HUDEP-2 (cell line): ENCODE measurements at regions not wholly inside any gene's neighbourhood (a gene's known extent, or its start where the extent isn't known, plus 50 kb on each side); places are given as distances from the start of the nearest gene placed in this dataset.
"Not testable (repeated sequence)": the region's sequence is repeated elsewhere in the genome, so short reads cannot be mapped to it uniquely, and the experiment has no call there.

Experiments used
- DNase-seq, 76 experiments: peaks; one replicate each; lab custom pipeline; 2025; ENCODE audit not compliant: unreplicated experiment in 76 of 76; lab: John Stamatoyannopoulos, UW

DNA sequence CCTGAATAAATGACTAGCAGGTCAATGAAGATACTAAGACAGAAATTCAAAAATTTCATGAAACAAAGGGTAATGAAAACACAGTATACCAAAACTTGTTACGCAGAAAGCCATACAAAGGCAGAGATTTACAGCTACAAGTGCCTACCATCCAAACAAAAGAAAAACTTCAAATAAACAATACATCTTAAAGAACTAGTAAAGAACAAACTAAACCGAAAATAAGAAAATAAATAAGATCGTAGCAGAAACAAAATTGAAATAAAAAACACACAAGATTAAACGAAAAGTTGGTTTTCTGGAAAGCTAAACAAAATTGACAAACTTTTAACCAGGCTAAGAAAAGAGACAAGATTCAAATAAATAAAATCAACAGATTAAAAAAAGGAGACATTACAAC is 51.5 kb downstream of the VPREB1 start:
- not testable (repeated sequence) for DNase-seq

DNA sequence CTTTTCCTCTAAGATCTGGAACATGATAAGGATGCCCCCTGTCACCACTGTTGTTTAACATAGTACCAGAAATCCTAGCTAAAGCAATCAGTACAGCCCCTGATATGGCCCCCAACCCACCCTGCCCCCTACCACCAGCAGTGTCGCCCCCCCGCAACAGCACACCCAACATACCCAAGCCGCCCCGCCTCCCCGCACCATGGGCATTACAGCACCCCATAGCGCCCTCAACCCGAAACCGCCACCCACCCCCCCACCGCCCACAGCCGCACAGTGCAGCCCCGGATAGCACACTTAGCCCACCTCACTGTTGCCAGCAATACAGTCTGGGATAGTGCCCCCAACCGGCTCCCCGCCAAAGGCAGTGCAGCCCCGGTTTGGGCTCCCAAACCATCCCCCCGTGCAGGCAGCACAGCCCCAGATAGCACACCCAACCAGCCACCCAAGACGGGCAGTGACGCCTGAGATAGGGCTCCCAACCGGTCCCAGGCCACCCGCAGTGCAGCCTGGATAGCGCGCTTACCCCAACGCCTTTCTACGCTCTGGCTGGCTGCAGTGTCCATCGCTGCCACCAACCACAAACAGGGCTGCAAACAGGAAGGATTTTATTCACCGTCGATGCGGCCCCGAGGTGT is 52.7 kb downstream of the VPREB1 start:
- DNase-seq, result peak in 26 of 76 experiments; percentile 5 to 52 (median 40)

DNA sequence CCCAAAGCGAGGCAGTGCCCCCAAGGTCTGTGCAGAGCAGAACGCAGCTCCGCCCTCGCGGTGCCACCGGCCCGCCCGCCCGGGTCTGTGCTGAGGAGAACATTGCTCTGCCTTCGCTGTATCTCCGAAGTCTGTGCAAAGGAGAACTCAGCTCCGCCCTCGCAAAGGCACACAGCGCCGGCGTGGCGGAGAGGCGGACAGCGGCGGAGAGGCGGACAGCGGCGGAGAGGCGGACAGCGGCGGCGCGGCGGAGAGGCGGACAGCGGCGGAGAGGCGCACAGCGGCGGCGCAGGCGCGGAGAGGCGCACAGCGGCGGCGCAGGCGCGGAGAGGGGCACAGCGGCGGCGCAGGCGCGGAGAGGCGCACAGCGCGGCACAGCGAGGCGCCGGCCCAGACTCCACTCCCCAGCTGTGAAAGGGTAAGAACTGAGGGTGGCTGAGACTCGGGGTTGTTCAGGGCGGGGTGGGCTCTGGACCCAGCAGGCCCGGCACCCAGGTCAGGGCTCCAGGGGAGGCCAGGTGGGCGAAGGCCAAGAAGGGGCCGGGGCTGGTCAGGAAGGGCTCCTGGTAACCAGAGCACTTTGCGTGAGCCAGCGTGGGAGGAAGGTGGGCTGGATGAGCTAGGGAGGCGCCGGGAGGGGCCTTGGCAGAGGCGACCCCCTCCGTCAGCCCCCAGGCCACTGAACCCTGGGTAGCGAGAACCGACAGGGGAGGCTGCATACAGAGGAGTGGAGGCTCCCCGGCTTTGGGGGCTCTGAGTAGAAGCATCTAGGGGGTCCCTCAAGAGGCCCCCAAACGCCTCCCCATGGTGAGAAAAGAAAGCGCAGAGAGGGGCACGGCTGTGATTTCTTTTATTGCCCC is 53.4 kb downstream of the VPREB1 start:
- peak in 58 of 76 experiments; percentile 0 to 74 (median 44) for DNase-seq

DNA sequence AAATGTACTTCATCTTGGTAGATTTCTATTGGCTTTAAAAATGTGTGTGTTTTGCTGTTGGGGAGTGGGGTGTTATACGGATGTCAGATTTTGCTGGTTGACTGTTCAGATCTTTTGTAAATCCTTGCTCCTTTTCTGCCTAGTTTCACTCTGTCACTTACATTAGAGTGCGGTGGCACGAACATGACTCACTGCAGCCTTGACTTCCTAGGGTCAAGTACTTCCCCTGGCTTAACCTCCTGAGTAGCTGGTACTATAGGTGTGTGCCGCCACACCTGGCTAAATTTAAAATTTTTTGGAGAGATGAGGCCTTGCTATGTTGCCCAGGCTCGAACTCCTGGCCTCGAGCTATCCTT is 54.0 kb downstream of the VPREB1 start:
- not testable (repeated sequence) for DNase-seq

DNA sequence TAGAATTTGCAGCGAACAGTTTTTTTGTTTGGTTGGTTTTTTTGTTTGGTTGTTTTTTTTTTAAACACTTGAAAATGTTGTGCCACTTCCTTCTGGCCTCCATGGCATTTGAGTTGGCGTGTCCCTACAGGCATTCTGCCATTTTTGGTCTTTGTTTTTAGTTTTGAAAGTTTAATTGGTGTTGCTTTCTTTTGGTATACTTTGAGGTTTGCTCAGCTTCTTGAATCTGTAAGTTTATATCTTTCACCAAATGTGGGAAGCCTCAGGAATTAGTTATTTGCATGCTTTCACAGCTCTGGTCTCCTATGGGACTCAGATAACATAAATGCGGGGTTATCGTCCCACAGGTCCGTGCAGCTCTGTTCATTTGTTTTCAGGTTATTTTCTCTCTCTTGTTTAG is 55.9 kb downstream of the VPREB1 start:
- DNase-seq, result not testable (repeated sequence)

DNA sequence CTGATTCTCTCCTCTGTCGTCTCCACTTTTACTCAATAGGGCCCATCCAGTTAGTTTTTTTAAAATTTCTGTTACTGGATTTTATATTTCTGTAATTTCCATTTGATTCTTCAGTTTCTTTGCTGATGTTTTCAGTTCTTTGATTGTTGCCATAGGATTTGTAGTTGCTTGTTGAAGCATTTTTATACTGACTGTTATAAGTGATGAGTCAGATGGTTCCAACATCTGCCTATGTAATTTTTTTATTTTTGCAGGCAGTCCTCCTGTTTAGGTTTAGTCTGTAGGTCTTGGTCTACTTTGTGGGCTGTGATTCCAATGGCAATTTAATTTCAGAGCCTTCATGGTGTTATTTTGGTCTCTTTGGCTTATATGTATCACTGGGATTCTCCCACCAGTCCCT is 56.4 kb downstream of the VPREB1 start:
- DNase-seq, result not testable (repeated sequence)

DNA sequence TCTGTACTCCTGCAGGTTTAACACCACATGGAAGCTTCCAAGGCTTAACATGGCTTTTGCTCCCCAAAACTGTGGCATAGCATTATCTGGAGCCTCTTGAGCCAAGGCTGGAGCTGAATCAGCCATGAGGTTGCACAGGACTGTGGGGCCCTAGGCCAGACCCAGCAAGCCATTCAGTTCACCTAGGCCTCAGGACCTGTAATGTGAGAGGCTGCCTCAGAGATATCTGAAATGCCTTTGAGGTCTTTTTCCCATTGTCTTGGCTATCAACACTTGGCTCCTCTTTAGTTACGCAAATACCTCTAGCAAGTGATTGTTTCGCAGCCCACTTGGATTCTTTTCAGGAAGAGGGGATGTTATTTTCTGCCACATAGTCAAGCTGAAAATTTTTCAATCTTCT is 72.0 kb downstream of the VPREB1 start:
- DNase-seq, result no peak

DNA sequence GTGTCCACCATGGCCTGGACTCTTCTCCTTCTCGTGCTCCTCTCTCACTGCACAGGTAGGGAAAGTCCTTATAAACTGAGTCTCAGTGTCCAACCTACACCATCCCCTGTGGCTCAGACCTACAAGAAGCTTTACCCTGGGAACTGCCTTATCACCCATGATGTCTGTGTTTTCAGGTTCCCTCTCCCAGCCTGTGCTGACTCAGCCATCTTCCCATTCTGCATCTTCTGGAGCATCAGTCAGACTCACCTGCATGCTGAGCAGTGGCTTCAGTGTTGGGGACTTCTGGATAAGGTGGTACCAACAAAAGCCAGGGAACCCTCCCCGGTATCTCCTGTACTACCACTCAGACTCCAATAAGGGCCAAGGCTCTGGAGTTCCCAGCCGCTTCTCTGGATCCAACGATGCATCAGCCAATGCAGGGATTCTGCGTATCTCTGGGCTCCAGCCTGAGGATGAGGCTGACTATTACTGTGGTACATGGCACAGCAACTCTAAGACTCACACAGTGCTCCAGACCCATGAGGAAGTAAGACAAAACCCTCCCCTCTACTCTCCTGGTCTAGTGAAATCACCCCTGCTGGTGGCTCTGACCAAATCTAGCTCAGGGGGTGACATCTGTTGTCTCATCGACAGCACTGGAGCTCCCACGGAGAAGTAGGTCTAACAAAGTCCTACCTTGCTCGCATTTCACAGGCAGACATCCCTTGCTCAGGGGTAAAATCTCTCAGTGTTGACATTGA is 74.3 kb downstream of the VPREB1 start:
- no peak for DNase-seq

DNA sequence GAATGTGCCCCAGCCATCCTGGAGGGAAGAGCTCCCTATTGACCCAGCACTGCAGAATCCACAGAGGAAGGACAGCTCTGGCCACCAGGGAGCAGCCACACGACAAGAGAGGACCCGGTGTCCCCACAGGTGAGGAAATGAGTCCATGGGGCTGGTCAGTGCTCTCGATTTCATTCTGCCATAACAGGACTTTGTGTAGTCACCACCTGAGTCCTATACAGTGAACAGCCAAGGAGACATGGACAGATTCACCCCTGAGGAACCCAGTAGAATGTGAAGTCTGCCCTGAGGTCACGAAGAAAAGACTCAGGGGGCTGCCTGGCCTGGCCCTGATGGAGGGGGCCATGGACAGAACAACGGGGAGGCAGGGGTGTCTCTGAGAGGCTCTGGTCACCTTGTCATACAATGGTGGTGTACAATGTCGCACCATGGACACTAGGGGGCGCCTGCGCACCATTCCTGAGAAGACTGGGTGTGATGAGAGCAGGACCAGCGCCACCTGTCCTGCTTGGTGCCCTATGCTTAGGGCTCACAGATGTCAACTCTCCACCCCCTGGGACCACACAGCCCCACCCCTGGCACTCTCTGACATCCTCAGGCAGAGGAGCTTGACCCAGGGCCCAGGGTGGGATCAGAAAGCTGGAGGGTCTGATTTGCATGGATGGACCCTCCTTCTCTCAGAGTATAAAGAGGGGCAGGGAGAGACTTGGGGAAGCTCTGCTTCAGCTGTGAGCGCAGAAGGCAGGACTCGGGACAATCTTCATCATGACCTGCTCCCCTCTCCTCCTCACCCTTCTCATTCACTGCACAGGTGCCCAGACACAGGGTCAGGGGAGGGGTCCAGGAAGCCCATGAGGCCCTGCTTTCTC is 77.4 kb downstream of the VPREB1 start:
- DNase-seq, result peak in 69 of 76 experiments; percentile 10 to 79 (median 55)

DNA sequence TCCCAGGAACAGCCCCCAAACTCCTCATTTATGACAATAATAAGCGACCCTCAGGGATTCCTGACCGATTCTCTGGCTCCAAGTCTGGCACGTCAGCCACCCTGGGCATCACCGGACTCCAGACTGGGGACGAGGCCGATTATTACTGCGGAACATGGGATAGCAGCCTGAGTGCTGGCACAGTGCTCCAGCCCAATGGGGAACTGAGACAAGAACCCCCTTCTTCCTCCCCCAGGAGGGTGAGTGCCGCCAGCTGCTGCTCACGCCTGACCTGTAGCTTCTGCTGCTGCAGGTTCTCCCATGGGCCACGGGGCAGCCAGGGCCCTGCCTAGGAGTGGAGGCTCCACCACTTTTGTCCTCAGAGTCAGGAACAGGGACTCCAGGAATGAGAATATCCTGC is 78.2 kb downstream of the VPREB1 start:
- no peak for DNase-seq

DNA sequence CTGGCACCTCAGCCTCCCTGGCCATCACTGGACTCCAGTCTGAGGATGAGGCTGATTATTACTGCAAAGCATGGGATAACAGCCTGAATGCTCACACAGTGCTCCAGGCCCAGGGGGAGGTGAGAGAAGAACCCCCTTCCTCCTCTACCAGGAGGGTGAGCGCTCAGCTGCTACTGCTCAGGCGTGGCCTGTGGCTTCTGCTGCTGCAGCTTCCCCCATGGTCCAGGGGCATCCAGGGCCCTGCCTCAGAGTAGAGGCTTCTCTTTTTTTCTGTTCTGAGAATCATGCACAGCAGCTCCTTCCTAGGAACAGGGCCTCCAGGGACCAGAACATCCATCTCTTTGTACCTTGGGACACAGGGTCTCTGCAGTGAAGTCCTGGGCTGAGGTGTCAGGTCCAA is 83.1 kb downstream of the VPREB1 start:
- DNase-seq, result no peak

DNA sequence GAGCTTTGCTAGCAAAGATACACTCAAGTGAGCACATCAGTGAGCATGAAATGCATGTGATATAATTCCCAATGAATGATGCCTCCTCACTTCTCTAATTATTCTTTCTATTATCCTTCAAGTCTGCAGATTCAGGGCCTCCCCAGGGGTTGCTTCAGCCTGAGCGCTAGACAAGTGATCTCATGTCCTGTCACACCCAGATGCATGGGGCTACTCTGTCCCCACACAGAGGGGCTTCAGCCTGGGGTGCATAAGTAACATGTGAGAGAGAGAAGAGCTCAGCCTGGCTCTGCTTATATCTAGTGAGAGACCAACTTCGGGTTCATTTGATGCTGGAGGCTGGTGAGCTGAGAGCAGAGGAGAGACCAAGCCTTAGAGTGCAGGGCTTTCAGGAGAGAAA is 85.2 kb downstream of the VPREB1 start:
- no peak for DNase-seq

DNA sequence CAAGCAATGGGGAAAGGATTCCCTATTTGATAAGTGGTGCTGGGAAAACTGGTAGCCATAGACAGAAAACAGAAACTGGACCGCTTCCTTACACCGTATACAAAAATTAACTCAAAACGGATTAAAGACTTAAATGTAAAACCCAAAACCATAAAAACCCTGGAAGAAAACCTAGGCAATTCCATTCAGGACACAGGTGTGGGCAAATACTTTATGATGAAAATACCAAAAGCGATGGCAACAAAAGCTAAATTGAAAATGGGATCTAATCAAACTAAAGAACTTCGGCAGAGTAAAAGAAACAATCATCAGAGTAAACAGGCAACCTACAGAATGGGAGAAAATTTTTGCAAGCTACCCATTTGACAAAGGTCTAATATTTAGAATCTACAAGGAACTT is 91.1 kb downstream of the VPREB1 start:
- DNase-seq, result not testable (repeated sequence)

DNA sequence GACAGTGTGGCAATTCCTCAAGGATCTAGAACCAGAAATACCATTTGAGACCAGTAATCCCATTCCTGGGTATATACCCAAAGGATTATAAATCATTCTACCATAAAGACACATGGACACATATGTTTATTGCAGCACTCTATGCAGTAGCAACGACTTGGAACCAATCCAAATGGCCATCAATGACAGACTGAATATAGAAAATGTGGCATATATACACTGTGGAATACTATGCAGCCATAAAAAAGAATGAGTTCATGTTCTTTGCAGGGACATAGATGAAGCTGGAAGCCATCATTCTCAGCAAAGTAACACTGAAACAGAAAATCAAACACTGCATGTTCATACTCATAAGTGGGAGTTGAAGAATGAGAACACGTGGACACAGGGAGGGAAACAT is 91.7 kb downstream of the VPREB1 start:
- DNase-seq, result not testable (repeated sequence)

DNA sequence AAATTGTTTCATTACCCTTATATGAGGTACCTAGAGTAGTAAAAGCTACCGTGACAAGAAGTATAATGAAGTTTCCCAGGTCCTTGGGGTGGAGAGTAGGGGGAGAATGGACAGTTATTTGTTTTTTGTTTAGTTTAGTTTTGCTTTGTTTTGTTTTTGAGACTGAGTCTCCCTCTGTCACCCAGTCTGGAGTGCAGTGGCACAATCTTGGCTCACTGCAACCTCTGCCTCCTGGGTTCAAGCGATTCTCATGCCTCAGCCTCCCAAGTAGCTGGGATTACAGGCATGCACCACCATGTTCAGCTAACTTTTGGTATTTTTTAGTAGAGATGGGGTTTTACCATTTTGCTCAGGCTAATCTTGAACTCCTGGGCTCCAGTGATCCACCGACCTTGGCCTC is 94.2 kb downstream of the VPREB1 start:
- DNase-seq, result not testable (repeated sequence)

DNA sequence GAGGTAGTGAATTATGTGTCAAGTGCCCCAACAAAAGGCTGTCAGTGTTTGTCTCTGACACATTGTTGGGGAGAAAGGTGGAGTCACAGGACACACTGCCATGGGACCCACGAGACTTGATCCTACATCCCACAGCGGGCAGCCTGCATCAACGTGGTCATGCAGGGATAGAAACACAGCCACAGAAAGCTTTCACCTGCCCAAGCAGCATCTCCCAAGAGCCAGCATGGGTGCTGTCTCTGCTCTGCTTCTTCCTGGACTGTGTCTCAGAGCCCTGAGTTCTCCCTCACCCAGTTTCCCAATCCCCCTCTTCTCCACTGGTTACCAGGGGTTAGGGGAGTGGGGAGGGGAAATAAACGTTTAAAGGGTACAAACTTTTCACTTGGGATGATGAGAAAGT is 97.2 kb downstream of the VPREB1 start:
- no peak for DNase-seq

DNA sequence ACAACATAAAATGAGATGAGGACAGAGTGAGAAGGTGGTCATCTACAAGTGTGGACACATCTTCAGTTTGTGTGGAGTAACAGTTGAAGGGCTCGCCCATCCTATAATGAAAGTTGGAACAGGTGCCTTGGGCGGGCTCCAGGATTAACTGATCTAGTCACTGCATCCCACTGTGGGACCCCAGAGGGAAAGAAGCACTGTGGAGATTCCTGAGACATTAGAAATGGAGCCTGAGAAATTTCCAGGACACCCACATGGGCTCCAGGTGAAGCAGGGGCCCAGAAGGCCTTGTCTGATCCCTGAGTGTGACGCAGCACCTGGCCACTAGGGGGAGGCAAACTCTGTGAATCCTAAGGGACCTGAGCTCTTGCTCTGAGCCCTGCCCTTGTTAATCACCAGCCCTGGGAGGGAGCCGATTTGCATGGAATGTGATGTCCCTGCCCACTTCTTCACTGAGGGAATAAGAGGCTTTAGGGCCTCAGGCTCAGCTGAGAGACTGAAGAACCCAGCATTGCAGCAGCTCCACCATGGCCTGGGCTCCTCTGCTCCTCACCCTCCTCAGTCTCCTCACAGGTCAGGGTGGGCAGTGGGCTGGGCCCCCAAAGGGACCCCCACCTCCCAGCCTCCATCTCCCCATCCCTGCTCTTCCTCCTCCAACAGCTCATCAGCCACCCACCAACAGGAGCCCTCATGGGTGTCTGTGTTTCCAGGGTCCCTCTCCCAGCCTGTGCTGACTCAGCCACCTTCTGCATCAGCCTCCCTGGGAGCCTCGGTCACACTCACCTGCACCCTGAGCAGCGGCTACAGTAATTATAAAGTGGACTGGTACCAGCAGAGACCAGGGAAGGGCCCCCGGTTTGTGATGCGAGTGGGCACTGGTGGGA is 98.4 kb downstream of the VPREB1 start:
- peak in 29 of 76 experiments; percentile 1 to 43 (median 18) for DNase-seq

DNA sequence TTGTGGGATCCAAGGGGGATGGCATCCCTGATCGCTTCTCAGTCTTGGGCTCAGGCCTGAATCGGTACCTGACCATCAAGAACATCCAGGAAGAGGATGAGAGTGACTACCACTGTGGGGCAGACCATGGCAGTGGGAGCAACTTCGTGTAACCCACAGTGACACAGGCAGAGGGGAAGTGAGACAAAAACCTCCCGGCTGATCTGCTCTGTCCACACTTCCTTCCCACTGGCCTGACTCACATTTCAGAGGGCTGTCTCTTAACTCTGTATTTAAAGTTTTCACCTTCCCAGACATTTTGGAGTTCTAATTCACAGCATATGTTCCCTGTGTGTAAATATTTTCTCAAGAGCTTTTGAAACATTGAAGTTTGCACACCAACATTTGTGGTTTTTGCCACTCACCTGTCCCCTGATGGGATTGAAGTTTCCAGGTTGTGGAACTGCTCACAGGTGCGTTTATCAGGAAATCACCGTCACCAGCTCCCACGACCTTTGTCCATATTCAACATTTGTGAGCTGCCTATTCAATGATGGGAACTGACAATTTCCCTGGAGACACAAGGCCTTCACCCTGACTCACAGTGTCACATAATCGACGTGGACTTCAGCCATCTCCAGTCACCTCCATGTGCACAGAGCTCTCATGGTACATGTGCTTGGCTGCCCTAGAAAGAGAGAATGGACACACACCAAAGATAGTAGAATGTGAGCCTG is 99.2 kb downstream of the VPREB1 start:
- no peak for DNase-seq

DNA sequence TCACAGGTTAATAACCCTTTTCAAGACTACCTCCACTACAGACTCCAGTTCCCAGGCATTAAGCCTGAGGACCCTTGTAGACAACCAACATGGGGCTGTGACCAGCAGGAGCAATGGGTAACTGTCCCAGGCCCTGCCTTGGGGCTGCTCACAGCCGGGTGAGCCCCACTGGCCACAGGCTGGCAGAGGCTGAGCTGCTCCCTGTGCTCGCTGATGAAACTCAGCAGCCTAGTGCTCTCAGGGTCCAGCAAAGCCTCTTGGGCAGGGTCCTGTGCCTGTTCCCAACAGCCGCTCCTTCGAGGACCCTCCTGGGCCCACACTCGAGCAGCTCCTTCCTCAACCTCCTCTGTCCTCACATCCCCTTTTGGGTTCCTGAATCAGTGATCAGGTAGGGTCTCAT is 99.8 kb downstream of the VPREB1 start:
- DNase-seq, result no peak
